ENCODE measurements at regions not wholly inside any gene's neighbourhood (a gene's known extent, or its start where the extent isn't known, plus 50 kb on each side); places are given as distances from the start of the nearest gene placed in this dataset.

GRCh38 chr3:56914646-56915045, 112.9 kb upstream of the ARHGEF3 start:
- TF ChIP-seq EZH2 (optimal IDR thresholded peaks at IDR 0.05; ENCODE audit: low read depth, low read length) (no peak), CTCF (IDR thresholded peaks at IDR 0.05; ENCODE audit: low read length) (no peak), EZH2phosphoT487 (IDR thresholded peaks at IDR 0.05; ENCODE audit: low read length) (no peak)

Measured in MM.1S (cell line).